ENCODE measurements at regions not wholly inside any gene's neighbourhood (a gene's known extent, or its start where the extent isn't known, plus 50 kb on each side); places are given as distances from the start of the nearest gene placed in this dataset.

GRCh38 chr12:84161296-84161695 lies 751.3 kb downstream of the SLC6A15 start:
- no peak overlapping the region for H3K4me3 ChIP-seq
- H3K4me2 ChIP-seq, result no peak overlapping the region
- no peaks in the 10 kb centered on the region for H3K4me1 ChIP-seq
- 33% methylated on average over 2 of the region's 2 CpGs for WGBS (ENCODE audit: missing lambda C conversion rate)
- ChIA-PET POLR2A (no interaction called here), CTCF (interaction anchor here (1.0 kb wide), 1 partner anchor 13 kb away, joined by 3 read pairs; no protein-coding TSS in a partner anchor)
- no peaks in the 10 kb centered on the region for H3K9me3 ChIP-seq
- ATAC-seq, result no peak
- TF ChIP-seq CEBPB (IDR thresholded peaks at IDR 0.05), result no peak
- no peak for TF ChIP-seq CTCF (IDR thresholded peaks at IDR 0.05)
- TF ChIP-seq HOXB13 (CRISPR knock-in tag; IDR thresholded peaks at IDR 0.05; ENCODE audit: low read depth), result no peak
- TF ChIP-seq PBX3 (IDR thresholded peaks at IDR 0.05), result no peak
- TF ChIP-seq ZNF302 (CRISPR knock-in tag; IDR thresholded peaks at IDR 0.05), result no peak
- TF ChIP-seq, protein P1, sequence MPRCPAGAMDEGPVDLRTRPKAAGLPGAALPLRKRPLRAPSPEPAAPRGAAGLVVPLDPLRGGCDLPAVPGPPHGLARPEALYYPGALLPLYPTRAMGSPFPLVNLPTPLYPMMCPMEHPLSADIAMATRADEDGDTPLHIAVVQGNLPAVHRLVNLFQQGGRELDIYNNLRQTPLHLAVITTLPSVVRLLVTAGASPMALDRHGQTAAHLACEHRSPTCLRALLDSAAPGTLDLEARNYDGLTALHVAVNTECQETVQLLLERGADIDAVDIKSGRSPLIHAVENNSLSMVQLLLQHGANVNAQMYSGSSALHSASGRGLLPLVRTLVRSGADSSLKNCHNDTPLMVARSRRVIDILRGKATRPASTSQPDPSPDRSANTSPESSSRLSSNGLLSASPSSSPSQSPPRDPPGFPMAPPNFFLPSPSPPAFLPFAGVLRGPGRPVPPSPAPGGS (IDR thresholded peaks at IDR 0.05), result no peak
- TF ChIP-seq GATA3 (IDR thresholded peaks at IDR 0.05; ENCODE audit: borderline replicate concordance), result no peak
- no peak for TF ChIP-seq MAZ (IDR thresholded peaks at IDR 0.05; ENCODE audit: borderline replicate concordance, low read depth, low read length)
- TF ChIP-seq EP300 (IDR thresholded peaks at IDR 0.05), result no peak
- no peak for TF ChIP-seq RCOR1 (IDR thresholded peaks at IDR 0.05; ENCODE audit: low read depth, low read length)
- TF ChIP-seq JUNB (IDR thresholded peaks at IDR 0.05), result no peak
- TF ChIP-seq FOSB (CRISPR knock-in tag; IDR thresholded peaks at IDR 0.05), result no peak
- TF ChIP-seq ZSCAN20 (CRISPR knock-in tag; IDR thresholded peaks at IDR 0.05), result no peak
- TF ChIP-seq, protein P2, sequence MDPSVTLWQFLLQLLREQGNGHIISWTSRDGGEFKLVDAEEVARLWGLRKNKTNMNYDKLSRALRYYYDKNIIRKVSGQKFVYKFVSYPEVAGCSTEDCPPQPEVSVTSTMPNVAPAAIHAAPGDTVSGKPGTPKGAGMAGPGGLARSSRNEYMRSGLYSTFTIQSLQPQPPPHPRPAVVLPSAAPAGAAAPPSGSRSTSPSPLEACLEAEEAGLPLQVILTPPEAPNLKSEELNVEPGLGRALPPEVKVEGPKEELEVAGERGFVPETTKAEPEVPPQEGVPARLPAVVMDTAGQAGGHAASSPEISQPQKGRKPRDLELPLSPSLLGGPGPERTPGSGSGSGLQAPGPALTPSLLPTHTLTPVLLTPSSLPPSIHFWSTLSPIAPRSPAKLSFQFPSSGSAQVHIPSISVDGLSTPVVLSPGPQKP (IDR thresholded peaks at IDR 0.05; ENCODE audit: low read depth, low read length), result no peak
- TF ChIP-seq ZFP36 (IDR thresholded peaks at IDR 0.05; ENCODE audit: borderline replicate concordance, partially characterized antibody), result no peak
- TF ChIP-seq MAFK (IDR thresholded peaks at IDR 0.05; ENCODE audit: partially characterized antibody), result no peak
- no peak for TF ChIP-seq CBX8 (IDR thresholded peaks at IDR 0.05)
- TF ChIP-seq SMC3 (IDR thresholded peaks at IDR 0.05), result no peak
- no peak for TF ChIP-seq JUN (IDR thresholded peaks at IDR 0.05)
- H3K27ac ChIP-seq, result no peak overlapping the region
- no peak for DNase-seq (ENCODE audit: low read depth in 1 of 2, low spot score in 1 of 2)
- no peak for FAIRE-seq

- no peaks in the 10 kb centered on the region for H3K4me1 ChIP-seq
- ChIA-PET CTCF (no interaction called here), POLR2A (no interaction called here)
- H3K4me2 ChIP-seq, result no peak overlapping the region
- WGBS (ENCODE audit: missing lambda C conversion rate), result 68% methylated on average over 1 of the region's 1 CpG
- ATAC-seq (no peak), DNase-seq (ENCODE audit: low read depth in 1 of 2, low spot score in 1 of 2) (no peak), FAIRE-seq (no peak)
- H3K9me3 ChIP-seq, result no peaks in the 10 kb centered on the region
- H3K4me3 ChIP-seq, result no peak overlapping the region
- no peak overlapping the region for H3K27ac ChIP-seq
- TF ChIP-seq REST (IDR thresholded peaks at IDR 0.05) (no peak), ZNF302 (CRISPR knock-in tag; IDR thresholded peaks at IDR 0.05) (no peak), ESRRA (IDR thresholded peaks at IDR 0.05; ENCODE audit: borderline replicate concordance, low read length) (no peak), FOSB (CRISPR knock-in tag; IDR thresholded peaks at IDR 0.05) (no peak), EHF (CRISPR knock-in tag; IDR thresholded peaks at IDR 0.05) (no peak), FOXS1 (CRISPR knock-in tag; IDR thresholded peaks at IDR 0.05) (no peak), PBX3 (IDR thresholded peaks at IDR 0.05) (no peak), HEYL (CRISPR knock-in tag; IDR thresholded peaks at IDR 0.05) (no peak), RCOR1 (IDR thresholded peaks at IDR 0.05; ENCODE audit: low read depth, low read length) (no peak), CHD4 (IDR thresholded peaks at IDR 0.05; ENCODE audit: borderline replicate concordance) (no peak), BHLHE40 (IDR thresholded peaks at IDR 0.05; ENCODE audit: low read depth, low read length) (no peak)
- TF ChIP-seq, protein P3, sequence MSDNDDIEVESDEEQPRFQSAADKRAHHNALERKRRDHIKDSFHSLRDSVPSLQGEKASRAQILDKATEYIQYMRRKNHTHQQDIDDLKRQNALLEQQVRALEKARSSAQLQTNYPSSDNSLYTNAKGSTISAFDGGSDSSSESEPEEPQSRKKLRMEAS (IDR thresholded peaks at IDR 0.05), result no peak
- TF ChIP-seq, protein P4, sequence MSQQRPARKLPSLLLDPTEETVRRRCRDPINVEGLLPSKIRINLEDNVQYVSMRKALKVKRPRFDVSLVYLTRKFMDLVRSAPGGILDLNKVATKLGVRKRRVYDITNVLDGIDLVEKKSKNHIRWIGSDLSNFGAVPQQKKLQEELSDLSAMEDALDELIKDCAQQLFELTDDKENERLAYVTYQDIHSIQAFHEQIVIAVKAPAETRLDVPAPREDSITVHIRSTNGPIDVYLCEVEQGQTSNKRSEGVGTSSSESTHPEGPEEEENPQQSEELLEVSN (IDR thresholded peaks at IDR 0.05; ENCODE audit: borderline replicate concordance, low read depth), result no peak
Observed at GRCh38 chr12:84159260-84159659, 753.3 kb downstream of the SLC6A15 start.

All from A549 (cell line).